ENCODE measurements at regions not wholly inside any gene's neighbourhood (a gene's known extent, or its start where the extent isn't known, plus 50 kb on each side); places are given as distances from the start of the nearest gene placed in this dataset.
"Not testable (repeated sequence)": the region's sequence is repeated elsewhere in the genome, so short reads cannot be mapped to it uniquely, and the experiment has no call there.

- DNase-seq (ENCODE audit: low read depth): not testable (repeated sequence)
These were observed 64.4 kb downstream of the TMEM200C start for GRCh38 chr18:5830902-5831301.

- no peak for DNase-seq (ENCODE audit: low read depth)
These were observed 66.4 kb downstream of the TMEM200C start for GRCh38 chr18:5828913-5829312.

GRCh38 chr18:5825663-5826062 is 69.7 kb downstream of the TMEM200C start:
- no peak for DNase-seq (ENCODE audit: low read depth)

GRCh38 chr18:5824370-5824984 is 70.8 kb downstream of the TMEM200C start:
- DNase-seq (ENCODE audit: low read depth): no peak

GRCh38 chr18:5817816-5818215 is 77.5 kb downstream of the TMEM200C start:
- no peak for DNase-seq (ENCODE audit: low read depth)

GRCh38 chr18:5806860-5807259 is 88.5 kb downstream of the TMEM200C start:
- DNase-seq (ENCODE audit: low read depth): no peak

GRCh38 chr18:5787936-5788335 is 107.4 kb downstream of the TMEM200C start:
- DNase-seq (ENCODE audit: low read depth): no peak

- DNase-seq (ENCODE audit: low read depth): no peak
These were observed 115.4 kb downstream of the TMEM200C start for GRCh38 chr18:5779922-5780321.

- DNase-seq (ENCODE audit: low read depth): no peak
These were observed 122.8 kb downstream of the TMEM200C start for GRCh38 chr18:5772306-5773105.

- DNase-seq (ENCODE audit: low read depth): no peak
These were observed 124.0 kb downstream of the TMEM200C start for GRCh38 chr18:5771343-5771742.

- DNase-seq (ENCODE audit: low read depth): no peak
These were observed 125.1 kb downstream of the TMEM200C start for GRCh38 chr18:5770176-5770575.

- DNase-seq (ENCODE audit: low read depth): no peak
These were observed 126.9 kb downstream of the TMEM200C start for GRCh38 chr18:5768454-5768853.

GRCh38 chr18:5759194-5759593 is 136.1 kb downstream of the TMEM200C start:
- DNase-seq (ENCODE audit: low read depth): no peak

GRCh38 chr18:5756823-5757222 is 138.5 kb downstream of the TMEM200C start:
- DNase-seq (ENCODE audit: low read depth): no peak

- DNase-seq (ENCODE audit: low read depth): no peak
These were observed 147.6 kb downstream of the TMEM200C start for GRCh38 chr18:5747678-5748077.

GRCh38 chr18:5746844-5747243 is 148.5 kb downstream of the TMEM200C start:
- DNase-seq (ENCODE audit: low read depth): no peak

- no peak for DNase-seq (ENCODE audit: low read depth)
These were observed 150.7 kb downstream of the TMEM200C start for GRCh38 chr18:5744659-5745058.

- DNase-seq (ENCODE audit: low read depth): no peak
These were observed 156.8 kb downstream of the TMEM200C start for GRCh38 chr18:5738526-5738925.

GRCh38 chr18:5732318-5732717 is 163.0 kb downstream of the TMEM200C start:
- DNase-seq (ENCODE audit: low read depth): no peak

- no peak for DNase-seq (ENCODE audit: low read depth)
These were observed 165.2 kb downstream of the TMEM200C start for GRCh38 chr18:5729983-5730699.

GRCh38 chr18:5728531-5728930 is 166.8 kb downstream of the TMEM200C start:
- DNase-seq (ENCODE audit: low read depth): no peak

- no peak for DNase-seq (ENCODE audit: low read depth)
These were observed 169.3 kb downstream of the TMEM200C start for GRCh38 chr18:5726011-5726410.

- no peak for DNase-seq (ENCODE audit: low read depth)
These were observed 173.4 kb downstream of the TMEM200C start for GRCh38 chr18:5721924-5722323.

All from HS-5 (cell line).